H9 (cell line): ENCODE measurements at regions not wholly inside any gene's neighbourhood (a gene's known extent, or its start where the extent isn't known, plus 50 kb on each side); places are given as distances from the start of the nearest gene placed in this dataset.

Source experiments
- DNase-seq: peaks from one replicate; pipeline ENCODE4 v3.0.0-alpha.2; 2017
- H2AFZ ChIP-seq: one replicate; pipeline ENCODE4 v1.6.1; 2013; ENCODE audit warnings: mild to moderate bottlenecking, low read length, control low read depth, moderate library complexity
- H2AK5ac ChIP-seq: 2 replicates; pipeline ENCODE4 v1.6.1; 2013; ENCODE audit warnings: low read length, control low read depth, mixed read lengths; ENCODE audit not compliant: insufficient read length
- H2BK120ac ChIP-seq: one replicate; pipeline ENCODE4 v1.6.1; 2013; ENCODE audit warnings: low read depth, mild to moderate bottlenecking, low read length, control low read depth, inconsistent platforms; ENCODE audit not compliant: poor library complexity, severe bottlenecking
- H2BK12ac ChIP-seq: 2 replicates; pipeline ENCODE4 v1.6.1; 2013; ENCODE audit warnings: low read length, control low read depth, mixed read lengths, low read depth; ENCODE audit not compliant: insufficient read length
- H2BK15ac ChIP-seq: 2 replicates; pipeline ENCODE4 v1.6.1; 2013; ENCODE audit warnings: low read depth, low read length, control low read depth
- H2BK20ac ChIP-seq: one replicate; pipeline ENCODE4 v1.6.1; 2013; ENCODE audit warnings: low read depth, mild to moderate bottlenecking, low read length, control low read depth, inconsistent platforms; ENCODE audit not compliant: poor library complexity, severe bottlenecking
- H2BK5ac ChIP-seq: 2 replicates; pipeline ENCODE4 v1.6.1; 2013; ENCODE audit warnings: low read length, control low read depth, mixed read lengths; ENCODE audit not compliant: insufficient read length
- H3K14ac ChIP-seq: 2 replicates; pipeline ENCODE4 v1.6.1; 2013; ENCODE audit warnings: low read length, control low read depth; ENCODE audit not compliant: insufficient read depth
- H3K18ac ChIP-seq: 2 replicates; pipeline ENCODE4 v1.6.1; 2013; ENCODE audit warnings: low read depth, mild to moderate bottlenecking, mixed read lengths, low read length, control low read depth; ENCODE audit not compliant: insufficient read length
- H3K23ac ChIP-seq: 2 replicates; pipeline ENCODE4 v1.6.1; 2013; ENCODE audit warnings: low read length, control low read depth, mixed read lengths, low read depth; ENCODE audit not compliant: insufficient read length
- H3K23me2 ChIP-seq: 2 replicates; pipeline ENCODE4 v1.6.1; 2013; ENCODE audit warnings: low read depth, mild to moderate bottlenecking, mixed read lengths, low read length, control low read depth; ENCODE audit not compliant: insufficient read length, poor library complexity, severe bottlenecking
- H3K27ac ChIP-seq: 2 replicates; pipeline ENCODE4 v1.5.1; 2013; ENCODE audit warnings: low read length, control low read depth, mixed read lengths, low read depth; ENCODE audit not compliant: insufficient read length
- H3K27me3 ChIP-seq: 2 replicates; pipeline ENCODE4 v1.6.1; 2013; ENCODE audit warnings: low read length, control low read depth, inconsistent platforms; ENCODE audit not compliant: insufficient read depth
- H3K4ac ChIP-seq: 2 replicates; pipeline ENCODE4 v1.6.1; 2013; ENCODE audit warnings: low read depth, mild to moderate bottlenecking, control low read depth, inconsistent platforms, low read length, moderate library complexity
- H3K4me1 ChIP-seq: 2 replicates; pipeline ENCODE4 v1.6.1; 2013; ENCODE audit warnings: low read length, control low read depth, inconsistent platforms; ENCODE audit not compliant: insufficient read depth
- H3K4me2 ChIP-seq: 2 replicates; pipeline ENCODE4 v1.6.1; 2013; ENCODE audit warnings: low read length, control low read depth, mixed read lengths; ENCODE audit not compliant: insufficient read length, insufficient read depth
- H3K56ac ChIP-seq: 2 replicates; pipeline ENCODE4 v1.6.1; 2013; ENCODE audit warnings: low read depth, mild to moderate bottlenecking, mixed read lengths, low read length, control low read depth; ENCODE audit not compliant: insufficient read length
- H3K79me1 ChIP-seq: 2 replicates; pipeline ENCODE4 v1.6.1; 2013; ENCODE audit warnings: low read depth, mild to moderate bottlenecking, moderate library complexity, low read length, control low read depth, inconsistent platforms; ENCODE audit not compliant: insufficient read depth, poor library complexity, severe bottlenecking
- H3K79me2 ChIP-seq: 2 replicates; pipeline ENCODE4 v1.6.1; 2013; ENCODE audit warnings: low read length, control low read depth, inconsistent platforms; ENCODE audit not compliant: insufficient read depth
- H3K9ac ChIP-seq: 2 replicates; pipeline ENCODE4 v1.6.1; 2013; ENCODE audit warnings: low read length, control low read depth, mixed read lengths; ENCODE audit not compliant: insufficient read length; ENCODE audit errors: extremely low read depth
- H3K9me3 ChIP-seq: one replicate; pipeline ENCODE4 v1.6.1; 2013; ENCODE audit warnings: low read depth, low read length, inconsistent platforms; ENCODE audit not compliant: control insufficient read depth
- H3T11ph ChIP-seq: one replicate; pipeline ENCODE4 v1.6.1; 2013; ENCODE audit warnings: mild to moderate bottlenecking, low read length, control low read depth, inconsistent platforms
- H4K20me1 ChIP-seq: one replicate; pipeline ENCODE4 v1.6.1; 2013; ENCODE audit not compliant: control insufficient read depth, insufficient read length, insufficient read depth
- H4K5ac ChIP-seq: 2 replicates; pipeline ENCODE4 v1.6.1; 2013; ENCODE audit warnings: low read depth, mild to moderate bottlenecking, mixed read lengths, low read length, control low read depth; ENCODE audit not compliant: insufficient read length
- H4K8ac ChIP-seq: replicated peaks from 2 replicates; pipeline ENCODE4 v1.6.1; 2013; ENCODE audit warnings: low read length, control low read depth, mixed read lengths, low read depth; ENCODE audit not compliant: insufficient read length
- H4K91ac ChIP-seq: 2 replicates; pipeline ENCODE4 v1.6.1; 2013; ENCODE audit warnings: low read depth, mild to moderate bottlenecking, moderate library complexity, mixed read lengths, low read length, control low read depth; ENCODE audit not compliant: insufficient read length
- H3K27ac Mint-ChIP-seq, 3 experiments: 2 replicates in 2 of 3; 3 replicates in 1 of 3; pipeline ENCODE4 v1.8.0; 2020 to 2021; ENCODE audit warnings: mixed read lengths in 3 of 3, mild to moderate bottlenecking in 1 of 3, moderate library complexity in 1 of 3
- H3K27me3 Mint-ChIP-seq: 2 replicates; pipeline ENCODE4 v1.8.0; 2021; ENCODE audit warnings: low read depth, mild to moderate bottlenecking, moderate library complexity, mixed read lengths
- H3K36me3 Mint-ChIP-seq, 3 experiments: 2 replicates in 2 of 3; 3 replicates in 1 of 3; pipeline ENCODE4 v1.8.0; 2020 to 2021; ENCODE audit warnings: low read depth in 3 of 3, mixed read lengths in 3 of 3; ENCODE audit not compliant: insufficient read depth in 1 of 3
- H3K4me1 Mint-ChIP-seq, 2 experiments: 2 replicates each; pipeline ENCODE4 v1.8.0; 2020; ENCODE audit warnings: mixed read lengths in 2 of 2
- H3K4me3 Mint-ChIP-seq, 2 experiments: 2 replicates in 1 of 2; 3 replicates in 1 of 2; pipeline ENCODE4 v1.8.0; 2020 to 2021; ENCODE audit warnings: mild to moderate bottlenecking in 2 of 2, mixed read lengths in 2 of 2, moderate library complexity in 1 of 2
- H3K9me3 Mint-ChIP-seq, 2 experiments: 2 replicates in 1 of 2; 3 replicates in 1 of 2; pipeline ENCODE4 v1.8.0; 2020; ENCODE audit warnings: mild to moderate bottlenecking in 2 of 2, mixed read lengths in 2 of 2, moderate library complexity in 1 of 2
- CTCF ChIP-seq: fragments of 200-600 bp; sonication (generic); conservative IDR thresholded peaks from 3 replicates; pipeline ENCODE4 v1.8.0; 2021; ENCODE audit warnings: antibody characterized with exemption, mild to moderate bottlenecking
- WGBS: extraction: QIAGEN DNeasy Blood & Tissue Kit; methylation state at CpG from one replicate; pipeline ENCODE4 v1.1.7; 2013; ENCODE audit warnings: missing lambda C conversion rate, low lambda C conversion rate, mixed read lengths; ENCODE audit not compliant: insufficient read length; ENCODE audit errors: extremely low coverage; 5-methylcytosine and 5-hydroxymethylcytosine counted together

GRCh38 chr7:110326966-110327365, 764.0 kb upstream of the LRRN3 start:
- no peak overlapping the region for H3K27ac ChIP-seq
- H2BK20ac ChIP-seq = no peak overlapping the region
- H2AFZ ChIP-seq = no peak overlapping the region
- H4K91ac ChIP-seq = no peak overlapping the region
- no peak overlapping the region for H2AK5ac ChIP-seq
- no peak overlapping the region for H2BK15ac ChIP-seq
- no peak overlapping the region for H3K4me2 ChIP-seq
- H3K9me3 ChIP-seq = no peaks in the 10 kb centered on the region
- H3K23me2 ChIP-seq = no peaks in the 10 kb centered on the region
- H3K4me1 Mint-ChIP-seq = no peaks in the 10 kb centered on the region
- no peak overlapping the region for H2BK12ac ChIP-seq
- H3K9ac ChIP-seq = no peak overlapping the region
- H3K23ac ChIP-seq = no peak overlapping the region
- no peak overlapping the region for H2BK120ac ChIP-seq
- H3T11ph ChIP-seq = no peak overlapping the region
- H4K20me1 ChIP-seq = no peaks in the 10 kb centered on the region
- H2BK5ac ChIP-seq = no peak overlapping the region
- no peak overlapping the region for H3K27ac Mint-ChIP-seq
- H3K14ac ChIP-seq = no peak overlapping the region
- H3K4ac ChIP-seq = no peak overlapping the region
- H3K4me3 Mint-ChIP-seq = no peak overlapping the region
- H3K79me1 ChIP-seq = no peaks in the 10 kb centered on the region
- no peaks in the 10 kb centered on the region for H3K27me3 Mint-ChIP-seq
- no peak overlapping the region for H3K56ac ChIP-seq
- H3K27me3 ChIP-seq = no peaks in the 10 kb centered on the region
- DNase-seq = no peak
- H3K36me3 Mint-ChIP-seq = no peaks in the 10 kb centered on the region
- H3K18ac ChIP-seq = no peak overlapping the region
- peaks cover 0 to 2% of the 10 kb centered on the region in 2 experiments; a peak in 3 of 5 replicates for H3K9me3 Mint-ChIP-seq
- H3K79me2 ChIP-seq = no peaks in the 10 kb centered on the region
- H4K8ac ChIP-seq = no peak overlapping the region
- no peak overlapping the region for H4K5ac ChIP-seq
- no CpG with 5 or more reads among the region's 4 CpGs for WGBS
- no peaks in the 10 kb centered on the region for H3K4me1 ChIP-seq
- TF ChIP-seq CTCF = no peak
